Kidney capillary endothelial cell (primary cell): ENCODE measurements at regions not wholly inside any gene's neighbourhood (a gene's known extent, or its start where the extent isn't known, plus 50 kb on each side); places are given as distances from the start of the nearest gene placed in this dataset.

Source experiments
- DNase-seq: peaks from one replicate; pipeline ENCODE4 v3.0.0-alpha.2; 2018; ENCODE audit warnings: low spot score

DNA sequence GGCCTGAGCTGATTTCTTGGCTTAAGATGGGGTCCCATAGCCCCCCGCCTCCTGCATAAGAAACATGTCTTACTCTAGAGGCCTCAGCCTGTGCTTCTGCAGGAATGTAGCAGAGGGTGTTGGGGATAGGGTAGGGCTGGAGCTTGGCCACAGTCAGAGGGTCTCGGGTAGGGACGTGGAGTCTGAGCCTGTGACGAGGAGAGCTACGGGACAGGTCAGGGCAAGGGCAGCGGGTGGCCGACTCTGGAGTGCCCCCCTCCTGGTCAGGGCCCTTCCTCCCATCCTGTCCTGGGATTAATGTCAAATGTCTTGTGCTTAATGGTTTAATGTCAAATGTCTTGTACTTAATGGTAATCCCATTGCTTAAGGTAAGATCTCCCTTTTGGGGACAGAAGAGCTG is 130.4 kb downstream of the GLI2 start:
- no peak for DNase-seq

- DNase-seq = no peak
These were observed 130.9 kb downstream of the GLI2 start for GRCh38 chr2:120866483-120867140.

- DNase-seq = peak; percentile 77
These were observed 131.9 kb downstream of the GLI2 start for GRCh38 chr2:120867290-120868241.

GRCh38 chr2:120868366-120868765 is 132.7 kb downstream of the GLI2 start:
- no peak for DNase-seq

DNA sequence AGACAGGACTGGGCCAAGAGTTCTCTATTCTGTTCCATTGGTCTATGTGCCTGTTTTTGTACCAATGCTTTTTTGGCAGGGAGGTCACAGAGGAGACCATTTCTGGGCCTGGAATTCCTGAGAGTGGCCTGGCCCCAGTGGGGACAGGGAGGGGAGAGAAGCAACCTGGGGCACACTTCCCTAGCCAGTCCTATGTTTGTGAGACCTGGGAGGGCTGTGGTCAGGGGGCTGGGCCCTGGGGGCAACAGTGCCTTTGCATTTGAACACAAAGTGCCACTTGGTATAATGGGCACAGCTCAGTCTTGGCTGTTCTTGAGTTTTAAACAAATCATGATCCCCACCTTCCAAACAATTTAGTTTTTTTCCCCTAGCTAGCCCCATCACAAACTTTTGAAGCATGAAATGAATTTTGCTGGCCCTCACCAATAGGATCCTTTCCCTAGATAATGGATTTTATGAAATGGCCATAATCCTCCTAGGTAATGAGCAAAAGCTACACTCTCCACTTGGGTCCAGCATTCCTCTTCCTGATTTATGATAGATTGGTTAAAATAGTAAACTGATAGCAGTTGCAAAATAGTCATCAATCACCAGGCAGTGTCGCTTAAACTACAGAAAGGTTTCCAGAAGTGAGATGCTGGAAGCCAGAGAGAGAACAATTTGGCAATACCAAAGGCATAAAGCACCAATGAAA is 133.5 kb downstream of the GLI2 start:
- no peak for DNase-seq

DNA sequence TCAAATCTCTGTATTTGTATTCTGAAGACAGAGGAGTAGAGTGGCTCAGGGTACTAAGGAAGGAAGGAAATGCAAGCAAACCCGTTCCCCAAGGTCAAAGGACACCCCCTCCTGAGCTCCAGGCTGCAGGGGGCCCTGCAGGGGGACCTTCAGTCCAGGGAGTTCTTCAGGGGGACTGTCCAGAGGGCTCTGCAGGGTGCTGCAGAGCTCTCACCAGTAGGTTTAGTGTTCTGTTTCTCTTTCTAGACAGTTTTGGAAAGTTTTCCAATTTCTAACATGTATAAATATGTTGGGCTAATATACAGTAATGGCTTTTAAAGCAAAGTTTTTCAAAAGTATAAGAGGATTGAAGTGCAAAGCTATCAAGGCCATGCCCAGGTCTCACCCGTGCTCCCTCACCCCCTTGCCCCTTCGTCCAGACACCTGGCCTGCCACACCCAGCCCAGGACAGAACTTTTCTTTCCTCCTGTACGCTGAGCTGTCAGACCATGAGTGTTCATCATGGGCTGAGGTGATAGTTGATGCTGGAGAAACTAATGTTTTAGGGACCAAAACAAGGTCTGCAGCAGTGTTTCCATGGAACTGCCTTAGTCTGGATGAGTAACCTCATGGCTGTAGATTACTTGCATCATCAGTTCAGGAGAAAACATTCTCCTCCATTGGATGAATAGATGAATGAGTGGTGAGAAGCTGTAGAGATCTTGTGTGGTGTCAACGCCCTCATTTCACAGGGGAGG is 134.2 kb downstream of the GLI2 start:
- no peak for DNase-seq

GRCh38 chr2:120870467-120870788 is 134.8 kb downstream of the GLI2 start:
- DNase-seq = no peak

DNA sequence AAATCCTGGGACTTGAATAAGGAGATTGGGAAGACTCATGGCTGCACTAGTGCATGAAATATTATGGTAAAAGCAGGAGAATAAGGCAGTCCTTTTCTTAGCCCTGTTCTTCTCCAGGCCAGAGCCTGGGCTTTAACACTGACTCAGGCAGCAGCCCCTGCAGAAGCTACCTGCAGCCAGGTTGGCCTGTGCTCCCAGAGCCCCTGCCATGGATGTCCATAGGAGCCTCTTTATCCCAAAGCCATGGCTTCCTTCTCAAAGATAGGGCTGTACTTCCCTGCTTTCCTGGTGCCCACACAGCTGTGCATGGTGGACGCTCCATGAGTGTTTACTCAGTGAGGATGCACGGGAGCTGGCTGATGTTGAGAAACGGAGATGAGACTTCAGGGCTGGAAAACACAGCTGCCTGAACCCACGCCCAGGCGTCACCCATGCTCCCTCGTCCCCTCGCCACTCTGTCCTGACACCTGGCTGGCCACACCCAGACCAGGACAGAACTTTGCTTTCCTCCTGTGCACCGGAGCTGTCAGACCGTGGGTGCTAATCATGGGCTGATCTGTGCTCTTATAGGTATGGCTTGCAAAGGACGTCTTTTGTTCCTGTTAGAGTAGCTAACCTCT is 135.5 kb downstream of the GLI2 start:
- no peak for DNase-seq

GRCh38 chr2:120871881-120872620 is 136.4 kb downstream of the GLI2 start:
- no peak for DNase-seq

DNA sequence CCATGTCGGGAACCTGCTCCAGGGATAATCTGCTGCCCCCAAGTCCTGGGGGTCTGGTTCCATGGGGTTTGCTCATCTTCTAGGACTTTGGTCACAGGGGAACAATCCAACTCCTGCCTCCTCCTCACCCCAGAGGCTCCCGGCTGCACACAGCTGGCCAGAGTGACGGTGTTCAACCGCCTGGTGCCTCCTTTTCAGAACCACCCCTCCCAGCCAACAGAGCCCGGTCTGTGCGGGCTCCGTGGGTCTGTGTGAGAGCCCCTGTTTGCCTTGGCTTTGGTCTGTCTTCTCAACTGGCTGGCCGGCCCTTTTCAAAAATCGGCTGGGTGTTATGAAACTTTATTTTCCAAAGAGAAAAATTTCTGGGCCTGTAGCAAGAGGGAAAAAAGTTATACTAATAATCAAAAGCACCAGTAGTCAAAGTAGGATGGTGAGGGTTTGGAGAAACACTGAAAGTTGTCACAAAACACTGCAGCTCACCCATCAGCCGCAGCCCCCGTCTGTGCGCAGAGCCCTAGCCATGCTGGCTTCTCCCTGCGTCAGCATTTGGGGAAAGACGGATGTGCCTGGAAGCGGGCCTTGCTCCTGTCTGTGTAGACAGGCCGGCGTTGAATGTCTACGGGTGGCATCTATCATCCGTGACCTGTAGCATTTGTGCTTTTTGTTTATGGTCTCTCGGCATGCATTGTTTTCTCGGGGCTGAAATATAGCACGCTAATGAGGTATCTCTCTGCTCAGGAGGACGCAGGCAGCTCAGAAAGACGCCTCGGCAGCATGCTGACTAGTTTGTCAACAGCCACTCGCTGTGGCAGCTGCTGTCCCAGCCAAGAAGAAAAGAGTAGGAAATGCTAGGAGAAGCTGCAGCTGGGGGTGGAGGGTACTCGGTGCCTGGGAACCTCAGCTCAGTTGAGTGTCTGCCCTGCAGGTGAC is 138.6 kb downstream of the GLI2 start:
- no peak for DNase-seq

DNA sequence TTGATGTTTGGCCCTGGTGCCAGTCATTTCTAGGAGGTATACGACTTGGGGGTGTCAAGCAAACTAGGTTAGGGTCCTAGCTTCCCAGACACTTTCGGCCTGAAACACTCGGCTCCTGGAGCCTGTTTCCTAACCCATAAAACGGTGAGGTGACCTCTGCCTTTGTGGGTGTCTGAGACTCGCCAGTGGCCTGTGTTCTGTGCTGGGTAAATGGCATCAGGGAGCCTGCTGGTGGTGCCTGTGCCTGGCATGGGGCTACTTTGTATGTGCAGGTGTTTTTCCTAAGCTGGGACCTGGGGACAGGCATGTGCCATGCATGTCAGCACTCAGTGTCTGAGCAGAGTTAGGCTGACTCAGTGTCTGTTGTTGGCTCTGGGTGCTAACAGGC is 139.2 kb downstream of the GLI2 start:
- DNase-seq = no peak

DNA sequence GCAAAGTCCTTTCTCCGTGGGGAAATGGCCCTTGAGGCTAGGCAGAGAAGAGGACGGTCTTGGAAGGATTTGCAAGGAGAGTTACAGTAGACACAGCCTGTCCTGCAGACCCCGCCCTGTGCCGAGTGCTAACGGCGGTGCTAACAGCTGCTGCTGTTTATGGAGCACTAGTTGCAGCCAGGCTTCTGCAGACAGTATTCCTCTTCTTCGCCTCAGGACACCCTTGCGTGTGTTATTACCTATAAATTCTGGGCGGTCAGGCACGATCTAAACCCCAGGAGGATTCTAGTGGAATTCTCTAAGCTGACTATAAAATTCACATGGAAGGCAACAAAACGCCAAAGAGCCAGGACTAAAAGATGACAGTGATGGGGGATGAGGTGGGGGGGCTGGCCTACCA is 139.8 kb downstream of the GLI2 start:
- no peak for DNase-seq

DNA sequence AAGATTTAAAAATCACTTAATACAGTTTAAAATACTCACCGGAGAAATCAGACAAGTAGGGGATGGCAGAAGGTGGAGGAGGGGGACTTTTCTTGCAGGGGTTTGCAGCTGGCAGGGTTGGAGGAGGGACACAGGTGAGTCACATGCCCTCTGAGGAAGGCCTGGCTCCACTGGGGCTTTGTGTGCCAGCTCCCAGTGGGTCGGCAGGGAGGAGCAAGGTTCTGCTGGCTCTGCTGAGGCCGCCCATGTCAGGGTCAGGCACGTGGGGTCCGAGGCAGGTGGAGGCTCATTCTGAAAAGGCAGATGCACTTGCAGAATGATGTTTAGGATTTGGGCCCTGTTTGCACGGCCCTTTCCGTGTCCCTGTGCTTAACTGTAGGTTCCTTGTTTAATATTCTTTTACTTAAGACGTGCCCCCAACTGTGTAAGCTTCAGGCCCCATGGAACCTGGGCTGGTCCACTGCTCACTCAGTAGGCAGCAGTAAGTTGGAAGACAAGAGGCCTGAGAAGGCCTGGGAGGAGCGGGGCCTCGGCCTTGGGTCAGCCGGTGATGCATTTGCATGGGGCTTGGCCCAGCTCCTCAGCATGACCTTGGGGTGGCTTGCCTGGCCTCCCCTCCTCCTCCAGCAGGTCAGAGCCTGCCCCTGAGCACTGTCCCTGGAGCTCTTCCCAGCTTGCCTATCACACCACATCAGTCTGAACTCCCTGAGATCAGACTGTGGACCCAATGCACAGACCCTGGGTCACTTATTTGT is 141.0 kb downstream of the GLI2 start:
- DNase-seq = no peak

- no peak for DNase-seq
These were observed 141.7 kb downstream of the GLI2 start for GRCh38 chr2:120877409-120877808.

- DNase-seq = no peak
These were observed 143.3 kb downstream of the GLI2 start for GRCh38 chr2:120878970-120879369.

DNA sequence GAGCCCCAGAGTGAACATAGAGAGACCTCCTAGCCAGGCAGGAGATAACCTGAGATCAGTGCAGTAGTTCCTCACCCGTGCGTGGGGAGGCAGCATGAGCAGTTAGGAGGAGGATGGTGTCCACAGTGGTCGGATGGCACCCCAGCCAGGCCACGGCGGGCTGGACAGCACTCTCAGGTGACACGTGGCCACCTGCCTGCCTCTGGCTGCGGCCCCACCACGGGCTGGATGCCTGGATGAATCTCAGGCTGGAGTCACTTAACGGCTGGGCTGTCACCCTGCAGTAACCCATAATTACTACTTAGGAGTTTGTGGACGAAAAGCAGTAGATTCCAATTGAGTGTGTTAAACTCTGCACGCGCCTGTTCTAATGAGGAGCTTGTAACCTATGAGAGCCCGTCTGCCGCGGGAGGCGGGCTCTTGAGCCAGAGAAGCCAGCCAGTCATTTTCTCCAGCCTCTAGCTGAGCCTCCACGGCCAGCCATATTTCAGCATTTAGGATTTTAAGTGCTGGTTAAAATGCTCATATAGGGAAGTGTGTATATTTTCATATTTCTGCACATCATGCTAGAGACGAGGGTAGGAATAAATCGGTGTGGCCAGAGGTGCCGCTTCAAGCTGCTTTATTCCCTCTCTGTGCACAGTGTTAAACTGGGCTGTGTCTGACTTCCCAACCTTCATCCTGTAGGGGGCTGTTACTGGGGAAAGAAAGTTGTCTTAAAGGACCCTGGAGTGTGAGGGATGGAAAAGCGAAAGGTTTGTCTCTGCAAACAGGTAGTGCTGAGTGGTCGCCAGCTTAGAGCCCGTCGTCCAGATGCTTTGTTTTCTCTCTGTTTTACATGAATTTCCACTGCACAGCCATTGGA is 144.0 kb downstream of the GLI2 start:
- no peak for DNase-seq

GRCh38 chr2:120880381-120880780 is 144.7 kb downstream of the GLI2 start:
- no peak for DNase-seq
